ENCODE measurements at regions not wholly inside any gene's neighbourhood (a gene's known extent, or its start where the extent isn't known, plus 50 kb on each side); places are given as distances from the start of the nearest gene placed in this dataset.
"Not testable (repeated sequence)": the region's sequence is repeated elsewhere in the genome, so short reads cannot be mapped to it uniquely, and the experiment has no call there.

DNA sequence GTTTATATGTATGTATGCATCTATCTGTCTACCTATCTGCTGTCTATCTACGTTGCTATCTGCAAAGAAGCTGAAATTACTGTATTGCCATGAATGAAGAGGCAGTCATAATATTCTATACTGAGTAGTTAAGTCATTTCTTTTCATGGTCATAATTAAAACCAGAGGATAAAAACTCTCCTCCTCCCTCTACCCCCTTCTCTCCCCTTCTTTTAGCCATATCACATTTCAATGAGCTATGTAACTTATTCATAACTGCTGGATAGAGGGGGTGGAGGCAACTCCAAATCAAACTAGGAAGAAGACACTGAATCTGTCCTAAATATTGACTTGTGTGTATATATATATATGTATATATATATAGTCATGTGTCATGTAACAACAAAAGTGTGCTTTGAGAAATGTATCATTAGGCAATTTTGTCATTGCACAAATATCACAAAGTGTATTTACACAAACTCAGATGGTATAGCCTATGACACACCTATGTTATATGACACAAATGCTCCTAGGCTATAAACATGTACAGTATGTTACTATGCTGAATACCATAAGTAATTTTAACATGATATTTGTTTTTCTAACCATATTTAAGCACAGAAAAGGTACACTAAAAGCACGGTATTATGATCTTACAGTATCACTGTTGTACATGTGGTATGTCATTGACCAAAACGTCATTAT, 229.7 kb upstream of the KCNMB2 start:
- no peak for DNase-seq (ENCODE audit: low spot score)

DNA sequence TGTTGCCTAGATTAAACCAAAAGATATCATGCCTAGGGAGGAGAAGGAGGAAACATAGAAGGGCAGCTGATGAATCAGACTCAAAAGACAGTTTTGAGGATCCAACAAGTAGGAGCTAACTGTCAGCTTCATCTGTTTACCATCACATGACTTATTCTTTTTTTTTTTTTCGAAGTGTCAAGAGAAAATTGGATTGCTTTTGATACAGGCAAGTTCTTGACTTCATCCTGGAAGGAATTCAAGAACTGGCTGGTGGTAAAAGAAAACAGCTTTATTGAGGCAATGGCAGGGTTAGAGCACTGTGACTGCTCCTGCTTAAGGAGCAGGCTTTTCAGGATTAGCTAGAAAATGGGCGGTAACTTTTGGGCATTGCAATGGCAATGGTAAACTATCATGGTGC, 227.5 kb upstream of the KCNMB2 start:
- no peak for DNase-seq (ENCODE audit: low spot score)

DNA sequence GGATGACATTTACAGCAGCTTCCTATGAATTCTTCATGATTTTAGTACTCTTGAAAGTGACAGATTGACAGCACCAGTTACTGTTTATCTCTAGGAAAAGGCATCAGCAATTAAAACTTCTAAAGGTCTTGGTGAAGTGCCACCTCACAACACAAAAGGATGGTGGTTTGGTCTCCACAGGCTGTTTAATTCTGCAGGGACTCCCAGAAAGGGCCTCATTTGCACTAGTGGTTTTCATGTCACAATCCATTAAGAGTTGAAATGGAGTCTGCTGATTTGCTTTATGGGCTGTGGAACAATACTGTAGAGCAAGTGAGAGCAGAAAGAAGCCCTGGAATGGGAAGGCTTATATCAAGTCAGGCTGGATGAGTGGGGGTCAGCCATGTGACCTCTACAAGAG, 225.3 kb upstream of the KCNMB2 start:
- DNase-seq (ENCODE audit: low spot score) = no peak

GRCh38 chr3:178313716-178314115, 222.5 kb upstream of the KCNMB2 start:
- DNase-seq (ENCODE audit: low spot score) = no peak

DNA sequence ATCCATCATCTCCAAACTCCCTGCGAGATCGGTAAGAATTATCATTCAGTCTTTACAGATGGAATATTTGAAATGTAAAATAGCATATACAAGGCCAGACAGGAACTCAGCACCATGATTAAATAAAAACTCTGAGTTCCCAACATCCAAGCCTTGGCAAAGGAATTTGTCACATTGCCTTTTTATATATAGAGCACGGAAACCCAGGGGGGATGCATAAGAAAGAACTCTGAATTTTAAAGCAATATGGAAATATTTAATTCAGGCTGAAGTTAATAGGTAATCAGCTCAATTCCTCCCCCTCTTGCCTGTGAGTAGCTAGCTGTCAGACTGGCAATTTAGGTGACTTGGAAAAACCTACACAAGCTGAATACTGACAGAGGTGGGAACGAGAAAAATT, 217.9 kb upstream of the KCNMB2 start:
- no peak for DNase-seq (ENCODE audit: low spot score)

- DNase-seq (ENCODE audit: low spot score) = no peak
These were observed 217.1 kb upstream of the KCNMB2 start for GRCh38 chr3:178318941-178319816.

DNA sequence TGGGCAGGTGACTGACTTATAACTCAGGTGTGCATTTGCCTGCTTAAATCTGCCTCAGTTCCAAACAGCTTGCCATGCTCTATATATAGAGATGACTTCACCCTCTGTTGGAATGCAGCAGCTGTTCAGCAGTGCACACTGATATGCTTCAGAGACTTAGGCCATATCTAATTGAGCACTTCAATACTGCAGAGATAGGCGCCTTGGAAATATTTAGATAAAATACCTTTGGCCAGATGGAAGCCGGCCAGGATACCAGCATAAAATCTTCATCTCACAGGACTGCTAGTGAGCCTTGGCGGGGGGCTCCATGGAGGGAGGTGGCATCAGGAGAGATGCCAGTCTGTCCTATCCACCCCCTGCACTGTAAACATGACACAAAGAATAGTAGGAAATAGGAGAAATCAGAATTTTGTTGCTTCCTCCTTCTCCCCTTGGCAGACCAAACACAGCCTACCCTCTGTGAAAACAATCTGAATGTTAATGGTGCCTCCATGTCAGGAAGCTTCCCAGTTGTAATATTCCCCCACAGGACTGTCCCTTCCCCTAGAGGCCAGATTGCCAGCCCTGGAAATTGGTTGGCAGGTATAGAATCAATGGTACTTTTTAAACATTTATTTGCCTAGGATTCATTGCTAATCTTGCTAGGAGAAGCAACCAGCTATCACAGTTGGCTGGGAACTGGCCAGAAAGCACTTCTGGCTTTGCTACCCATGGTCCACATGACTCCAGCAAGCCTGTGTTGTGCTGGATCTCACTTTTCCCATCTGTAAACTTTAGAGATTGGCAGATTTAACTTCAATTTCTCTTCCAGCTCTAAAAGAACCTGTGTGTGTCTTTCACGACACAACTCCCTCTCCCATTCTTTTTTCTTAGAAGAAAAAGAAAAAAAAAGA, 215.5 kb upstream of the KCNMB2 start:
- DNase-seq (ENCODE audit: low spot score) = no peak

GRCh38 chr3:178324356-178324755, 211.9 kb upstream of the KCNMB2 start:
- DNase-seq (ENCODE audit: low spot score) = no peak

DNA sequence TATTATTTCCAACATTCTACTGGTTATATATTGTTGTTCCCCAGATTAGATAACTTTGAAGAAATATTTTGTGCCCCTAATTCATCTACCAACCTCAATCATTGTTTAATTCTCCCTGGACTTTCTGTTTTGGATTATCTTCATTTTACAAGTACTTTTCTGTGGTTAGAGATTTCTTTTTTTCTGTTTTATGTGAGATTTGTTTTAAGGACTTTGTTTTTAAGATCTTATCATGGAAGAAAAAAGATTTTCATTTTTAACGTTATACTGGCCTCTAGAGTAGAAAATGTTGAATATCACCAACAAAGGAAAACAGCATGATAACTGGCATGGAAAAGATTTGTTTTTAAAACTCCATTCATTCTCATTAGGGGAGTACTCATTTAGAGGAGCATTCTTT, 210.9 kb upstream of the KCNMB2 start:
- no peak for DNase-seq (ENCODE audit: low spot score)

DNA sequence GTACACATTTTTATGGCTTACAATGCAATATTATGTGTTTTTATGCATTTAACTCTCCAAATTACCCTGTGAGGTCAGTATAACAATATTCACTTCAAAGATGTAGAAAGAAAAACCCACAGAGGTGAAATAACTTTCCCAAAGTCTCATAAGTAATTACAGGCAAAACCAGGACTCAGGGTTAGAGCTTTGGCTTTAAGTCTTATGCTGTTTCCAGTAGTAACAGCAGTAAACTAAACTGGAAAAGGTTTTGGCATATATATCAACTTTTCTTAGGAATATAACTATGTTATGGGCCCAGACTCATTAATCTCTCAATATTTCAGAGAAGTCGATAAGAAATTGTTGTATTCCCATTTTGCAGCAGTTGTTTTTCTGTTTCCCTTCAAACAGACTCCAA, 206.3 kb upstream of the KCNMB2 start:
- DNase-seq (ENCODE audit: low spot score) = no peak

DNA sequence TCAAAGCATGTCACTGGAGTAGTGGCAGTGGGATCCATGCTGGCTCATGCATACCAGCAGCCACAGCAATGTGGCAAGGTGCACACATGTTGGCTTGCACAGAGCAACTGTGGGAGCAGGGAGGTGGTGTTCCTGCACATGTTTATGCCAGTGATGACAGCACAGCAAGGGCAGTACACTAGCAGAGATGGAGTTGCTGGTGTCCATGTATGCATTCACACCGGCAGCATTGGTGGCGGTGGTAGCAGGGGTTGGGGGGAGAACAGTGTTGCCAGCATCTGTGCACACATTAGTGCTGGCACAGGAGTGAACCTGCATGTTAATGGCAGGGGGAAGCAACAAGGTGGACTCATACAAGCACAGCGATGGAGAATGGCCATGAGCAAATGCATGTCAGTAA, 202.0 kb upstream of the KCNMB2 start:
- DNase-seq (ENCODE audit: low spot score) = no peak

- DNase-seq (ENCODE audit: low spot score) = no peak
These were observed 199.9 kb upstream of the KCNMB2 start for GRCh38 chr3:178336336-178336735.

GRCh38 chr3:178340506-178340905, 195.7 kb upstream of the KCNMB2 start:
- DNase-seq (ENCODE audit: low spot score) = no peak

GRCh38 chr3:178341636-178342035, 194.6 kb upstream of the KCNMB2 start:
- no peak for DNase-seq (ENCODE audit: low spot score)

DNA sequence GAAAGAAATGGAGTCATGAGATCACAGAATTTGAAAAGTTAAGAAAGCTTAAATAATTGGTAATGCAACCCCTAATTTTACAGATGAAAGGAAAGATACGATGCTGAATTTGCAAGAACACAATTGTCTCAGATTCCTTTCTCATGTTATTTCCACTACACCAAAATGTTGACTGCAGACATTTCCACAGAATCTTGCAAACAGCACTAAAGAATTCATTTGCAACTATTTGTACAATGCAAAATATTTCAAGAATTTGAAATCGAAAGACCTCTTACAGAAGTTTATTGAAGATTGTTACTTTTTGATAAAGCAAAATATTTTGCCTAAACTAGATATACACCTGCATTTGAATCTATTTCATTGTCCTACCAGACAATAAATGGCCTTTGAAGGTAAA, 194.1 kb upstream of the KCNMB2 start:
- no peak for DNase-seq (ENCODE audit: low spot score)

- DNase-seq (ENCODE audit: low spot score) = no peak
These were observed 192.7 kb upstream of the KCNMB2 start for GRCh38 chr3:178343433-178344038.

- no peak for DNase-seq (ENCODE audit: low spot score)
These were observed 190.3 kb upstream of the KCNMB2 start for GRCh38 chr3:178345944-178346343.

- DNase-seq (ENCODE audit: low spot score) = not testable (repeated sequence)
These were observed 187.5 kb upstream of the KCNMB2 start for GRCh38 chr3:178348561-178349217.

DNA sequence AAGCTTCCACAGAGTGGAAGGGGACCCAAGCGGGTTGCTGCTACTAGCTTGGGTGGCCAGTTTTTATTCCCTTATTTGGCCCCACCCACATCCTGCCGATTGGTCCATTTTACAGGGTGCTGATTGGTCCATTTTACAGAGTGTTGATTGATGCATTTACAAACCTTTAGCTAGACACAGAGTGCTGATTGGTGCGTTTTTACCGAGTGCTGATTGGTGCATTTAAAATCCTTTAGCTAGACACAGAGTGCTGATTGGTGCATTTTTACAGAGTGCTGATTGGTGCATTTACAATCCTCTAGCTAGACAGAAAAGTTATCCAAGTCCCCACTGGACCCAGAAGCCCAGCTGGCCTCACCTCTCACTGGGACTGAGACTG, 187.0 kb upstream of the KCNMB2 start:
- DNase-seq (ENCODE audit: low spot score) = not testable (repeated sequence)

- DNase-seq (ENCODE audit: low spot score) = no peak
These were observed 185.5 kb upstream of the KCNMB2 start for GRCh38 chr3:178350763-178351162.

DNA sequence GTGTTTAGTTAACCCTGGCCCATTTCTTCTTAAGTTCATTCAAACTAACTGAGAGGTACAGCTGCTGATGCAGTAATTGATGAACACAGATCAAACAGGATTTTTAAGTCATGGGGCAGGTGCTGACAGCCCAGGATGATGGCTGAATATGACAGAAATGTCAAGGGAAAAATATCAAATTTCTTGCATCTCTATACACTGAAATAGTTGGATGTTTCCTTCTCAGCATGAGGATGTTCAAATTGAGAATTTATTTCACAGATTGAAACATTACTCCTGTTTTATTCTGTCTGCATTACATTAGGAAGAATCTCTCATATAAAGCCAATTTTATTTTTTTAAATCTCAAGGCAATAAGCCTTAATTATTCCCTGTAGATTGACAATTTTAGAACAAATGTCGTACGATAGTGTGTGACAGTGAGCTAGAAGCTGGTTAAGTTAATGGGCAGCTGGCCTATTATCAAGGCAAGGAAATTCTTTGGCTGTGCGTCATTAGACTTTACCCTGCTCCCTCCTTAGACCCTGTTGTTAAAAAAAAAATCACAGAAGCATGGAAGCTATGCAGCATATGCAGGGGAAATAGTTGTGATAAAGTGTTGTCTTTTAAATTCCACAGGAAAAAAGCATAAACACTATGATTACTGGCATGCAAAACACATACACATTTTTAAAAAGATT, 183.8 kb upstream of the KCNMB2 start:
- no peak for DNase-seq (ENCODE audit: low spot score)
